ENCODE measurements at regions not wholly inside any gene's neighbourhood (a gene's known extent, or its start where the extent isn't known, plus 50 kb on each side); places are given as distances from the start of the nearest gene placed in this dataset.

- Histone ChIP-seq H3K36me3 (ENCODE audit: control insufficient read depth, insufficient read depth, low read length) (no peaks in the 10 kb centered on the region), H3K9ac (ENCODE audit: insufficient read depth, low read length) (no peak overlapping the region), H3K4me3 (replicated peaks in 1 of 4; ENCODE audit: control extremely low read depth in 1 of 4, insufficient read depth in 1 of 4, low read depth in 3 of 4, low read length in 4 of 4) (no peak overlapping the region), H3K27ac (ENCODE audit: insufficient read depth, low read length) (no peak overlapping the region), H3K79me2 (ENCODE audit: control insufficient read depth, insufficient read depth, low read length) (no peaks in the 10 kb centered on the region), H4K20me1 (ENCODE audit: control insufficient read depth, extremely low read depth, insufficient read depth, low read length) (no peaks in the 10 kb centered on the region), H3K9me3 (ENCODE audit: control insufficient read depth, insufficient read depth, low read depth, low read length) (no peaks in the 10 kb centered on the region), H3K27me3 (ENCODE audit: control insufficient read depth, insufficient read depth, low read length) (no peaks in the 10 kb centered on the region), H2AFZ (ENCODE audit: low read length) (no peak overlapping the region), H3K4me1 (ENCODE audit: control insufficient read depth, extremely low read depth, insufficient read depth, low read length) (no peaks in the 10 kb centered on the region), H3K4me2 (ENCODE audit: extremely low read depth, insufficient read depth, low read length) (no peak overlapping the region)
- no peak for DNase-seq (ENCODE audit: low read depth in 2 of 2)
- TF ChIP-seq EZH2 (IDR thresholded peaks at IDR 0.05; ENCODE audit: low read length, missing control alignments): no peak
- TF ChIP-seq CTCF (conservative IDR thresholded peaks at IDR 0.05 in 1 of 2, IDR thresholded peaks at IDR 0.05 in 1 of 2; ENCODE audit: low read depth in 1 of 2, low read length in 2 of 2): no peak
These were observed 755.7 kb downstream of the HDGFL1 start for GRCh38 chr6:23325065-23325464.

- Histone ChIP-seq H3K79me2 (ENCODE audit: control insufficient read depth, insufficient read depth, low read length) (no peaks in the 10 kb centered on the region), H3K27ac (ENCODE audit: insufficient read depth, low read length) (no peak overlapping the region), H4K20me1 (ENCODE audit: control insufficient read depth, extremely low read depth, insufficient read depth, low read length) (no peaks in the 10 kb centered on the region), H3K4me3 (replicated peaks in 1 of 4; ENCODE audit: control extremely low read depth in 1 of 4, insufficient read depth in 1 of 4, low read depth in 3 of 4, low read length in 4 of 4) (no peak overlapping the region), H3K4me2 (ENCODE audit: extremely low read depth, insufficient read depth, low read length) (no peak overlapping the region), H3K9ac (ENCODE audit: insufficient read depth, low read length) (no peak overlapping the region), H3K4me1 (ENCODE audit: control insufficient read depth, extremely low read depth, insufficient read depth, low read length) (no peaks in the 10 kb centered on the region), H3K36me3 (ENCODE audit: control insufficient read depth, insufficient read depth, low read length) (no peaks in the 10 kb centered on the region), H2AFZ (ENCODE audit: low read length) (no peak overlapping the region), H3K27me3 (ENCODE audit: control insufficient read depth, insufficient read depth, low read length) (no peaks in the 10 kb centered on the region), H3K9me3 (ENCODE audit: control insufficient read depth, insufficient read depth, low read depth, low read length) (no peaks in the 10 kb centered on the region)
- no peak for TF ChIP-seq CTCF (conservative IDR thresholded peaks at IDR 0.05 in 1 of 2, IDR thresholded peaks at IDR 0.05 in 1 of 2; ENCODE audit: low read depth in 1 of 2, low read length in 2 of 2)
- no peak for TF ChIP-seq EZH2 (IDR thresholded peaks at IDR 0.05; ENCODE audit: low read length, missing control alignments)
- DNase-seq (ENCODE audit: low read depth in 2 of 2): no peak
These were observed 758.3 kb downstream of the HDGFL1 start for GRCh38 chr6:23327621-23328020.

- Histone ChIP-seq H3K79me2 (ENCODE audit: control insufficient read depth, insufficient read depth, low read length) (no peaks in the 10 kb centered on the region), H3K27me3 (ENCODE audit: control insufficient read depth, insufficient read depth, low read length) (no peaks in the 10 kb centered on the region), H2AFZ (ENCODE audit: low read length) (no peak overlapping the region), H4K20me1 (ENCODE audit: control insufficient read depth, extremely low read depth, insufficient read depth, low read length) (no peaks in the 10 kb centered on the region), H3K9ac (ENCODE audit: insufficient read depth, low read length) (no peak overlapping the region), H3K9me3 (ENCODE audit: control insufficient read depth, insufficient read depth, low read depth, low read length) (no peaks in the 10 kb centered on the region), H3K4me3 (replicated peaks in 1 of 4; ENCODE audit: control extremely low read depth in 1 of 4, insufficient read depth in 1 of 4, low read depth in 3 of 4, low read length in 4 of 4) (no peak overlapping the region), H3K36me3 (ENCODE audit: control insufficient read depth, insufficient read depth, low read length) (no peaks in the 10 kb centered on the region), H3K4me1 (ENCODE audit: control insufficient read depth, extremely low read depth, insufficient read depth, low read length) (no peaks in the 10 kb centered on the region), H3K27ac (ENCODE audit: insufficient read depth, low read length) (no peak overlapping the region), H3K4me2 (ENCODE audit: extremely low read depth, insufficient read depth, low read length) (no peak overlapping the region)
- DNase-seq (ENCODE audit: low read depth in 2 of 2): no peak
- TF ChIP-seq CTCF (conservative IDR thresholded peaks at IDR 0.05 in 1 of 2, IDR thresholded peaks at IDR 0.05 in 1 of 2; ENCODE audit: low read depth in 1 of 2, low read length in 2 of 2) (no peak), EZH2 (IDR thresholded peaks at IDR 0.05; ENCODE audit: low read length, missing control alignments) (no peak)
These were observed 759.7 kb downstream of the HDGFL1 start for GRCh38 chr6:23329086-23329485.
